IPS DF 6.9 (cell line): ENCODE measurements at regions not wholly inside any gene's neighbourhood (a gene's known extent, or its start where the extent isn't known, plus 50 kb on each side); places are given as distances from the start of the nearest gene placed in this dataset.

Experiments used
- DNase-seq: peaks from one replicate; pipeline ENCODE4 v3.0.0-alpha.2; 2013; ENCODE audit warnings: low read depth, low spot score
- H3K27ac ChIP-seq: one replicate; pipeline ENCODE4 v1.5.1; 2013; ENCODE audit warnings: low read length, control low read depth
- H3K27me3 ChIP-seq: 2 replicates; pipeline ENCODE4 v1.6.1; 2013; ENCODE audit warnings: mild to moderate bottlenecking, low read length; ENCODE audit not compliant: control insufficient read depth, insufficient read depth
- H3K36me3 ChIP-seq: 2 replicates; pipeline ENCODE4 v1.6.1; 2013; ENCODE audit warnings: low read length; ENCODE audit not compliant: control insufficient read depth, insufficient read depth
- H3K4me1 ChIP-seq: 2 replicates; pipeline ENCODE4 v1.6.1; 2013; ENCODE audit warnings: low read length; ENCODE audit not compliant: control insufficient read depth, insufficient read depth
- H3K4me3 ChIP-seq: 2 replicates; pipeline ENCODE4 v1.5.1; 2013; ENCODE audit warnings: mild to moderate bottlenecking, low read length
- H3K9me3 ChIP-seq: 2 replicates; pipeline ENCODE4 v1.6.1; 2013; ENCODE audit warnings: low read length, inconsistent platforms; ENCODE audit not compliant: control insufficient read depth, insufficient read depth
- WGBS: extraction: QIAGEN DNeasy Blood & Tissue Kit; methylation state at CpG from one replicate; pipeline ENCODE4 v1.1.7; 2013; ENCODE audit warnings: mixed read lengths, missing lambda C conversion rate; ENCODE audit not compliant: insufficient read length, insufficient coverage; 5-methylcytosine and 5-hydroxymethylcytosine counted together

DNA sequence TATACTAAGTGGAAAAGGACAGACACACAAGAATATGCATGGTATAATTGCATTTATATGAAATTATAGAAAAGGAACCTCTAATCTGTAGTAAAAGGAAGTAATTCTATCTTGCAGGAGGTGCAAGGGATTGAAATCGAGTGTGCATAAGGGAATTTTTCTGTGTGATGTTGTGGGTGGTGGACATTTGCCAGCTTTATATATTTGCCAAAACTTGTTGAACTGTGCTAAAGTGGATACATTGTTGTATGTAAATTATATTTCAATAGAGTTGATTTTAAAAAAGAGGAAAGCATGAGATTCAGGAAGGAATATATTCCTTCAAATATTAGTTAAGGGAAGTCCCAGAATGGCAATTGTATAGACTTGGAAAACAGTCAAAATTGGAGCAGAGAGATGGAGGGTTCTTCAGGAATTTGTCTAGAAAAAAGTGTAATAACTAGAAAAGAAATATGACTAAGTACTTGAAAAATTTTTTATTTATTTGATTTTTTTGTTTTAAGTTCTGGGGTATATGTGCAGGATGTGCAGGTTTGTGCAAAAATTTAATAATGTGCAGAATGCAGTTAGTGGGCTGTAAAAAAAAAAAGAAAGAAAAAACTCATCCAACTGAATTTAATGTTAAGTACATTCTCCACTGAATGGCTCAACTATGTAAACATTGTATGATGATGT is 96.1 kb downstream of the ARL4A start:
- Histone ChIP-seq H3K36me3 (no peaks in the 10 kb centered on the region), H3K4me1 (no peaks in the 10 kb centered on the region), H3K4me3 (no peak overlapping the region), H3K27ac (no peak overlapping the region), H3K9me3 (no peaks in the 10 kb centered on the region), H3K27me3 (no peaks in the 10 kb centered on the region)
- DNase-seq: no peak
- no CpG with 5 or more reads among the region's 1 CpG for WGBS

DNA sequence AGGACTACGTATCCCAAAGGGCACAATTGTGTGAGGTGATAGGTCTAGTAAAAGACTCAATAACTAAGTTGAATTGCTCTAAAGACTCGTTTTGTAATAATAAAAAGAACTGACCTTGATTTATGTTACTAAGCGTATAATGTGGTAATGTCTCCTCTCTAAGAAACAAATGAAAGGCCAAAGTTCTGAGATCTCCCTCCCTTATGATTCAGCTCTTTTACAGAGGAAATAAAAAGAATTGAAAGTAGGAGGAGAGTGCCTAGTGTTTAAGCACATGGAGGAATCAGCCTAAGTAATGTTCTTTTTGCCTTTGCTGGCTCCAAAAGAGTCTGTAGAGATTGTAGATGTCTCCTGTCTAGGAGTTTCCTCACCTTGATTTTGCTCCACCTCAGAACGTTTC is 98.0 kb downstream of the ARL4A start:
- no peak overlapping the region for H3K27ac ChIP-seq
- no peaks in the 10 kb centered on the region for H3K9me3 ChIP-seq
- H3K4me1 ChIP-seq: no peaks in the 10 kb centered on the region
- no peaks in the 10 kb centered on the region for H3K36me3 ChIP-seq
- H3K27me3 ChIP-seq: no peaks in the 10 kb centered on the region
- H3K4me3 ChIP-seq: no peak overlapping the region
- no peak for DNase-seq
- WGBS: no CpG with 5 or more reads among the region's 4 CpGs

DNA sequence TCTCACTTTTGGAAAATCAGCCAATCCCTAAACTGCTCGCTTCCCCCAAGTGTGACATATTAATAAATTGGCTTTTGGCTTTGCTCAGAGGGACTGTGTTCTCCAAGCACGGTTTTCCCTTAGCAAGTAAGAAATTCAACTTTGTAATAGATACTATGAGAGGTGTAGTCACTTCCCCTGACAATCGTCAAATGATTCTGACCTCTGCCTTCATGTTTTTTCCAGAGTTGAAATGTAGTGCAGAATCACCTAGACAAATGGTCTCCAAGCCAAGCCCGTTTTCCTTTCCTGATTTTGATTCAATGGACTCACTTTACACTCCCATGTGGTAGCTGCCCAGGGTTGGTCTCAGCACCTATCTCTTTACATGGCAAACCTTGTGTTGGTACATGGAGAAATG is 99.1 kb downstream of the ARL4A start:
- no peak overlapping the region for H3K4me3 ChIP-seq
- no peaks in the 10 kb centered on the region for H3K9me3 ChIP-seq
- H3K36me3 ChIP-seq: no peaks in the 10 kb centered on the region
- no peaks in the 10 kb centered on the region for H3K4me1 ChIP-seq
- no CpG with 5 or more reads among the region's 4 CpGs for WGBS
- H3K27ac ChIP-seq: no peak overlapping the region
- DNase-seq: no peak
- no peaks in the 10 kb centered on the region for H3K27me3 ChIP-seq

DNA sequence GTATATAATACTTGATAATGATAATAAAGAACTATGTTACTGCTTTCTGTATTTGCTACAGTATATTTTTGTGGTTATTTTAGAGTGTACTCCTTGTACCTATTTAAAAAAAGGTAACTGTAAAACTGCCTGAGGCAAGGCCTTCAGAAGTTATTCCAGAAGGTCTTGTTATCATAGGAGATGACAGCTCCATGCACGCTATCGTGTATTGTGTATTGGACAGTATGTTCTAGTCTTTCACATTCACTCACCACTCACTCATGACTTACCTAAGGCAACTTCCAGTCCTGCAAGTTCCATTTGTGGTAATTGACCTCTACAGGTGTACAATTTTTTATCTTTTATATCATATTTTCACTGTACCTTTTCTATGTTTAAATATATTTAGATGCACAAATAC is 100.7 kb downstream of the ARL4A start:
- Histone ChIP-seq H3K4me1 (no peaks in the 10 kb centered on the region), H3K36me3 (no peaks in the 10 kb centered on the region), H3K4me3 (no peak overlapping the region), H3K9me3 (no peaks in the 10 kb centered on the region), H3K27ac (no peak overlapping the region), H3K27me3 (no peaks in the 10 kb centered on the region)
- no peak for DNase-seq
- WGBS: no CpG with 5 or more reads among the region's 2 CpGs

DNA sequence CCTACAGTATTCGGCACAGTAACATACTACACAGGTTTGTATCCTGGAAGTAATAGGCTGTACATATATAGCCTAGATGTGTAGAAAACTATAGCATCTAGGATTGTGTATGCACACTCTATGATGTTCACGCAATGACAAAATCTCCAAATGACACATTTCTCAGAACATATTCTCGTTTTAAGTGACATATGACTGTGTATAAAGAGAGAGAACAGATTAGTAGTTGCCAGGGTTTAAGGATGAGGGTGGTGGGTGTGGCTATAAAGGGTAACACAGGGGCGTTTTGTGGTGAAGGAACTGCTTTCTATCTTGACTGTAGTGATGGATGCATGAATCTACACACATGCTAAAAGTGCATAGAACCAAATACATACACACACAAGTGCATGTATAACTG is 101.2 kb downstream of the ARL4A start:
- Histone ChIP-seq H3K4me3 (no peak overlapping the region), H3K27ac (no peak overlapping the region), H3K36me3 (no peaks in the 10 kb centered on the region), H3K9me3 (no peaks in the 10 kb centered on the region), H3K27me3 (no peaks in the 10 kb centered on the region), H3K4me1 (no peaks in the 10 kb centered on the region)
- no peak for DNase-seq
- no CpG with 5 or more reads among the region's 4 CpGs for WGBS

DNA sequence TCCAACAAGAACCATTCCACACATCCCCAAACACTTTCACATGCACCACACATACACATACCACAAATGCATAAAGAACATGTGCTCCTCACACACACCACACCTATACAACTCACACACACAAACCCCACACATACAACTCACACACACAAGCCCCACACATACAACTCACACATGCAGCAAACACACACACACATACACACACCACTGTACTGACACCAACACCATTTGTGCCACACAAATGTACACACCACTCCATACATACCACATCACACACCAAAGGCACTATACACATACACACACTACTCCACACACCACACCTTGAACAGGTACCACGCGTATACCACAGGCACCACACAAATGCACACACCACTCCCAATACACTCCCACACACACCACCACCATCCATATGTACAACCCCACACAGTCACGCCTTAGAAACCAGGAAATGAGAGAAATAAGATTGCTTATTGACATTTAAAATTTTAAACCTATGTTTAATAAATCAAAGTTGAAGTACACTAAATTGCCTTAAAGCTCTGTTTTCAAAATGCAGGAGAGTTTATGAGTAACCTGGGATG is 107.4 kb downstream of the ARL4A start:
- Histone ChIP-seq H3K9me3 (no peaks in the 10 kb centered on the region), H3K36me3 (no peaks in the 10 kb centered on the region), H3K4me1 (no peaks in the 10 kb centered on the region), H3K4me3 (no peak overlapping the region), H3K27ac (no peak overlapping the region), H3K27me3 (no peaks in the 10 kb centered on the region)
- WGBS: 100% methylated on average over 2 of the region's 3 CpGs
- DNase-seq: no peak

DNA sequence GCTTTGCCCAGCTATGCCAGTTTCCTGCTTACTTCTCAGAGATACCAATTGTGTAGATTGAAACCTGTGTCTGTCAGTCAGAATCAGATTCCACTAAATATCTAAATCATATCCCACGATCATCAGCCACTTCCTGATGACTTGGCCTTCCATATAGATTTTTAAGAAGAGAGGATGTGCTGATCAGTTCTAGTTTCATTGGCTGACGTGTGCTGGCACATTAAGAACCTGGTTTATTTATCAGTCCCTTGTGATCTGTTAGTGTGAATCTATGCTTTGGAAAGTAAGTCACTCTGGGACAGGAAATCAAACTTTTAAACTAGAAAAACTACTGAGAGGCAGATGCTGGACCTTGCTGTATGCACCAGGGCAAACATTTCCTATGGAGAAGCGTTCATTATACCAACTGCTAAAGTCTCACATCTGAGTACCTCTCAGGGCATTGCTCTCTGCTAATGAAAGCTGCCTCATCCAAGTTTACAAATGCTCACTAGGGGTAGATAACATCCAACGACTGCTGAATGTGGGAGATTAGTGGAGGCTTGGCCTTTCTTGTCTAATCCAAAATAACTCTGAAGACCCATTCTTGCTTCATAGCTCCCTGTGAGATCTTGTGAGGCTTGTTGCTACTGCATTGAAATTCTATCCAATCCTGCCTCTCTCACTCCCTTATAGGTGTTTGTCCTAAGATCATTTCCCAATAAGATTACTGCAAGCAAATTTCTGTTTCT is 109.1 kb downstream of the ARL4A start:
- Histone ChIP-seq H3K27ac (no peak overlapping the region), H3K36me3 (no peaks in the 10 kb centered on the region), H3K4me3 (no peak overlapping the region), H3K9me3 (no peaks in the 10 kb centered on the region), H3K27me3 (no peaks in the 10 kb centered on the region), H3K4me1 (no peaks in the 10 kb centered on the region)
- no peak for DNase-seq
- no CpG with 5 or more reads among the region's 4 CpGs for WGBS

DNA sequence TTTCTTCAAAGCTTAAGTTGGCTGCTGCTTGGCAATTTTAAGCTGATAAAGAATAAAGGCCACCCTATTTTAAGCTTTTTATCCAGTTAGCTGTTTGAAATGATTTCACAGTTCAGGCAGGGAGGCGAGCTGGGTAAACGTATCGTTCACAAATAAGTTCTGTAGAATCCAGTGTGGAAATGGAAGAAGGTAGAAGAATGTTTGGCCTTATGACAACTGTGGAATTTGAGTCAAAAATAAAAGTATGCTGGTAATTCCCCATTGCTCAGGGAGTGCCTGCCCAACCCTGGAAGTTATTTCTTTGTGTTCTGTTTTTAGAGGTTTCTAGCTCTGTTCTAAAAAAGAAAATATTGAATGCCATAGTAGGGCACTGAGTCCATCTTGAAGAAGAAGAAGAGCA is 113.1 kb downstream of the ARL4A start:
- Histone ChIP-seq H3K27ac (no peak overlapping the region), H3K36me3 (no peaks in the 10 kb centered on the region), H3K9me3 (no peaks in the 10 kb centered on the region), H3K4me1 (no peaks in the 10 kb centered on the region), H3K27me3 (no peaks in the 10 kb centered on the region), H3K4me3 (no peak overlapping the region)
- no CpG with 5 or more reads among the region's 3 CpGs for WGBS
- no peak for DNase-seq

DNA sequence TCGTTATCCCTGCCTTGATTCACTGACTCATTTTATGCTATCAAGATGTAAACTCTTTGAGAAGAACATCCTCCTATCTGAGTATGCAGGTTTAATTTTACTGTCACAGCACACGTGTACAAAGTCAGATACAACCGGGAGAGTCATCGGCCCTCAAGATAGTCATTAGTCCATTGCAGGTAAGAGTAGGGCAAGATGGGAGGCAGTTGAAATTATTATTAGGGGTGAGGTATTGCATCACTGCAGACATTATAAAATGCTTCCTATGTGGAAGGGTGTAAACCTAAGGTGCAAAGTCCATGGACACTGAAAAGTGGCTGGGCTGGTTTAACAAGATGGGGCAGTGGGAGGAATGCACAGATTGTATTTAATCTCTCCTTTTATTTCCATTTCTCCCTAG is 113.7 kb downstream of the ARL4A start:
- Histone ChIP-seq H3K36me3 (no peaks in the 10 kb centered on the region), H3K27ac (no peak overlapping the region), H3K9me3 (no peaks in the 10 kb centered on the region), H3K4me3 (no peak overlapping the region), H3K27me3 (no peaks in the 10 kb centered on the region), H3K4me1 (no peaks in the 10 kb centered on the region)
- no peak for DNase-seq
- WGBS: no CpG with 5 or more reads among the region's 4 CpGs

DNA sequence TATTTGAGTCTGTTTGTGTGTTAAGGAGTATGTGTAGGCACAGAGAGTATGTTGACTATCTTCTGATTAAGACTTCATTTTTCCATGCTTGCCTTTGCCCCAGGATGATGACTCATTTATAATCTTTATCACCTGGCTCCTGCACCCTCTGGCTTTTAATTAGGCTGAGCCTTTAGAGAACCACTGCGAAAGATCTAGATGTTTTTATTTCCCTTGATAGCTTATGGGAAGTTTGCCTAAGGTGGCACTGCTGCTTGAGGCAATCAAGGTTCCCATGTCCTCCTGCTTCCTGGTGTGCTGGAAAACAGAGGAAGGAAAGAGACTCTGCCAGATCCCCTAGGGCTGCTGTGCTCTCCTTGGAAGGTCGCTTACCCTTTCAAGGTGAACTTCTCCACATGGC is 114.6 kb downstream of the ARL4A start:
- no peak overlapping the region for H3K4me3 ChIP-seq
- no CpG with 5 or more reads among the region's 2 CpGs for WGBS
- no peak overlapping the region for H3K27ac ChIP-seq

More for the DNA sequence above, 114.6 kb downstream of the ARL4A start:
- Histone ChIP-seq H3K36me3 (no peaks in the 10 kb centered on the region), H3K4me1 (no peaks in the 10 kb centered on the region), H3K27me3 (no peaks in the 10 kb centered on the region), H3K9me3 (no peaks in the 10 kb centered on the region)
- DNase-seq: no peak
